Gastroesophageal sphincter (tissue), 3 donors: ENCODE measurements at regions not wholly inside any gene's neighbourhood (a gene's known extent, or its start where the extent isn't known, plus 50 kb on each side); places are given as distances from the start of the nearest gene placed in this dataset.

Source experiments
- CTCF ChIP-seq, 4 experiments: fragments of 200-600 bp in 2 of 4; fragments of 450-650 bp in 2 of 4; sonication (generic) in 1 of 4; IDR thresholded peaks; one replicate each; pipeline ENCODE4 v1.5.1; 2017 to 2019; ENCODE audit warnings: antibody characterized with exemption in 4 of 4, mild to moderate bottlenecking in 2 of 4, moderate library complexity in 2 of 4
- POLR2A ChIP-seq, 2 donors: fragments of 450-650 bp; IDR thresholded peaks; one replicate each; pipeline ENCODE4 v1.6.1; 2017; ENCODE audit warnings: antibody characterized with exemption in 2 of 2, mild to moderate bottlenecking in 2 of 2, moderate library complexity in 1 of 2
- POLR2AphosphoS5 ChIP-seq: sonication (generic); formaldehyde crosslinking; IDR thresholded peaks from one replicate; pipeline ENCODE4 v1.6.1; 2017; ENCODE audit warnings: antibody characterized with exemption

- TF ChIP-seq CTCF (IDR thresholded peaks at IDR 0.05) = no peak
- TF ChIP-seq POLR2A (IDR thresholded peaks at IDR 0.05) = no peak
- TF ChIP-seq POLR2AphosphoS5 = no peak
Observed at GRCh38 chr15:93270937-93271467, 182.0 kb upstream of the RGMA start.
